Ectodermal cell (in vitro differentiated cells): ENCODE measurements at regions not wholly inside any gene's neighbourhood (a gene's known extent, or its start where the extent isn't known, plus 50 kb on each side); places are given as distances from the start of the nearest gene placed in this dataset.

Experiments
- H3K27ac ChIP-seq: 2 replicates; pipeline ENCODE4 v1.7.0; 2013; ENCODE audit warnings: mild to moderate bottlenecking, low read depth, low read length; ENCODE audit not compliant: insufficient read depth, poor library complexity, severe bottlenecking
- H3K27me3 ChIP-seq: 2 replicates; pipeline ENCODE4 v1.7.0; 2013; ENCODE audit warnings: mild to moderate bottlenecking, low read length; ENCODE audit not compliant: insufficient read depth, control insufficient read depth, poor library complexity, severe bottlenecking
- H3K36me3 ChIP-seq: one replicate; pipeline ENCODE4 v1.7.0; 2013; ENCODE audit warnings: low read length; ENCODE audit not compliant: control insufficient read depth, insufficient read depth
- H3K4me1 ChIP-seq: one replicate; pipeline ENCODE4 v1.7.0; 2013; ENCODE audit warnings: low read length; ENCODE audit not compliant: control insufficient read depth, insufficient read depth
- H3K4me3 ChIP-seq: 2 replicates; pipeline ENCODE4 v1.7.0; 2013; ENCODE audit warnings: low read depth, low read length, control low read depth; ENCODE audit not compliant: insufficient read depth
- H3K9me3 ChIP-seq: 2 replicates; pipeline ENCODE4 v1.7.0; 2013; ENCODE audit warnings: mild to moderate bottlenecking, low read length, moderate library complexity; ENCODE audit not compliant: control insufficient read depth
- WGBS, 2 experiments: methylation state at CpG; one replicate each; pipeline ENCODE4 v1.1.7; 2013; ENCODE audit warnings: missing lambda C conversion rate in 2 of 2; 5-methylcytosine and 5-hydroxymethylcytosine counted together

DNA sequence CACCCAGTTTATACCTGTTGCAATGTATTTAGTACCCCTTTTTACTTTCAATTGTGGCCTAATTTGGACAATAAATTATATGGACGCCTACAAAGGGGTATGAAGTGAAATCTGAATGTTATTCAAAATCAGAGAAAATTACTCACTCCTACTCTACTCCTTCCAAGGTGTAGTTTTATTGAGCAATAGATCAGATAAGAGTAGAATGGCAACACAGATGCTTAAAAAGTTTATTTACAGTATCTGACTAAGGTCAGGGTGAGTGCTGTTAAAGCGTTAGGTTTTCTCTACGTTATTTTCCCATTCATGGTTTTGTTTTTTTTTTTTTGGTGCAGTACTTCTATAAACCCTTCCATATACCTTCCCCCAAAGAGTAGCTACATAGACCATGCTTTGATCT lies 805.6 kb downstream of the KCNA4 start:
- Histone ChIP-seq H3K4me3 (no peak overlapping the region), H3K27ac (no peak overlapping the region), H3K27me3 (no peaks in the 10 kb centered on the region), H3K4me1 (no peaks in the 10 kb centered on the region), H3K9me3 (no peaks in the 10 kb centered on the region), H3K36me3 (no peaks in the 10 kb centered on the region)
- WGBS, 2 experiments: 100% methylated on average over 2 of the region's 3 CpGs

GRCh38 chr11:29210426-29210825 lies 806.4 kb downstream of the KCNA4 start:
- Histone ChIP-seq H3K9me3 (no peaks in the 10 kb centered on the region), H3K36me3 (no peaks in the 10 kb centered on the region), H3K27ac (no peak overlapping the region), H3K4me1 (no peaks in the 10 kb centered on the region), H3K4me3 (no peak overlapping the region), H3K27me3 (no peaks in the 10 kb centered on the region)
- WGBS, 2 experiments: 90 to 96% methylated on average over 2 of the region's 2 CpGs

DNA sequence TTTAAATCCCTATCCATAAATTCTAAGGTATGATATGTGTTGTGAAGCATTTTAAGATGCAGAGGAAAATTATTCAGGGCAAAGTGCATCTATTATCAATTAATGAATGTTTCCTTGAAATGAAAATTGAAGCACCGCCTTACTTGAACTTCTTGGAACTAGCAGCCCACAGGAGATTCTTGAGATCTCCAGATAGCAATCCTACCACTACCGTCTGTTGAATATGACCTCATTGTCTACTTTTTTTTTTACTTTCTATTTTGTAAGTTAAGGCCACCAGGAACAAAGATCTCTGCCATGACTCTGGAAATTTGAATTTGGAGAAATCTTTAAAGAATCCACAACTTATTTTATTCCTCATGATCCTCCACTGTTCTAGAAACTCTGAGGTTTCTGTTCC lies 808.7 kb downstream of the KCNA4 start:
- no peaks in the 10 kb centered on the region for H3K4me1 ChIP-seq
- H3K4me3 ChIP-seq: no peak overlapping the region
- H3K9me3 ChIP-seq: no peaks in the 10 kb centered on the region
- H3K36me3 ChIP-seq: no peaks in the 10 kb centered on the region
- H3K27ac ChIP-seq: no peak overlapping the region
- WGBS, 2 experiments: 93 to 100% methylated on average over 2 of the region's 2 CpGs
- no peaks in the 10 kb centered on the region for H3K27me3 ChIP-seq

DNA sequence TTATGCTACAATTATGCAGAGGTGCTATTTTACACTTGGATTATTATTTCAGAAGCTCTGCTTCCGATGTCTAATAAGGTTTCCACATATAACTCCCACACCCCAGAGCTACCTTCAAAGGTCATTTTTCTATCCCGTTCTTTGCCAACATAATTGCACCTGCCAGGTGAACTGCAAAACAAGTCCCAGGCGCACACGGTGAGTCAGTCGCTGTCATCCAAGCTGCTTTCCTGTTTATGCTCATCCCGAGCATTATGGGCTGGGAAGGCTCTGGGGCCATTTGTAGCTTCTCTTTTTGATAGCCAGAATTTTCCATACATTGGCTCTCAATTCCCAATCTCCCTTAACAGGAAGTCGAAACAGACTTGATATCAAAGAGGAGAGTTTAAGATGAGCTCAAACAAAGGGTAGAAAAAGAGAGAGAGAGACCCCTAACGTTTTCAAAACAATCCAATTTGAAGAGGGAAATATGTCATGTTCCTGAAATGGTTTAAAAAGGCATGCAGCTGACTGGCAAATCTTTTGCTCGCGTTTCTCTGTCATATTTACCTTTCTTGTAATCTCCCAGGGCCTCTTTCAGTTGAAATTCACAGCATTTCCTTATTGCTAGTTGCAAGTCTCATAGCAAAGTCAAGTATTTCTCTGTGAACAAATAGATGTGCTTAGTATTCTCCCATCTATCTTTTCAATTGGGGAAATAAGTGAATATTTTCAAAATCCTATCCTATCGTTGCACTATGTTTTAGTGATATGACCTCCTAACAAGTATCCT lies 815.9 kb downstream of the KCNA4 start:
- H3K27ac ChIP-seq: no peak overlapping the region
- H3K27me3 ChIP-seq: no peaks in the 10 kb centered on the region
- 92% methylated on average over 10 of the region's 11 CpGs for WGBS, 2 experiments
- no peaks in the 10 kb centered on the region for H3K4me1 ChIP-seq
- no peak overlapping the region for H3K4me3 ChIP-seq
- no peaks in the 10 kb centered on the region for H3K9me3 ChIP-seq
- no peaks in the 10 kb centered on the region for H3K36me3 ChIP-seq

- Histone ChIP-seq H3K27me3 (no peaks in the 10 kb centered on the region), H3K4me3 (no peak overlapping the region), H3K9me3 (no peaks in the 10 kb centered on the region), H3K27ac (no peak overlapping the region), H3K36me3 (no peaks in the 10 kb centered on the region), H3K4me1 (no peaks in the 10 kb centered on the region)
Measured at GRCh38 chr11:29190313-29190712, 826.5 kb downstream of the KCNA4 start.

- no peak overlapping the region for H3K4me3 ChIP-seq
- H3K27me3 ChIP-seq: no peaks in the 10 kb centered on the region
- 93 to 98% methylated on average over 1 of the region's 1 CpG for WGBS, 2 experiments
- no peaks in the 10 kb centered on the region for H3K4me1 ChIP-seq
- no peaks in the 10 kb centered on the region for H3K9me3 ChIP-seq
- H3K27ac ChIP-seq: no peak overlapping the region
- H3K36me3 ChIP-seq: no peaks in the 10 kb centered on the region
Measured at GRCh38 chr11:29187215-29187614, 829.6 kb downstream of the KCNA4 start.

GRCh38 chr11:29184939-29185890 lies 831.6 kb downstream of the KCNA4 start:
- no peak overlapping the region for H3K4me3 ChIP-seq
- WGBS, 2 experiments: 87 to 93% methylated on average over 6 of the region's 7 CpGs
- H3K27me3 ChIP-seq: no peaks in the 10 kb centered on the region
- no peaks in the 10 kb centered on the region for H3K9me3 ChIP-seq
- H3K27ac ChIP-seq: no peak overlapping the region
- no peaks in the 10 kb centered on the region for H3K4me1 ChIP-seq
- H3K36me3 ChIP-seq: no peaks in the 10 kb centered on the region

- WGBS, 2 experiments: 100% methylated on average over 1 of the region's 1 CpG; no CpG with 5 or more reads in 1 of the 2 experiments
- Histone ChIP-seq H3K36me3 (no peaks in the 10 kb centered on the region), H3K27me3 (no peaks in the 10 kb centered on the region), H3K4me1 (no peaks in the 10 kb centered on the region), H3K9me3 (no peaks in the 10 kb centered on the region), H3K27ac (no peak overlapping the region), H3K4me3 (no peak overlapping the region)
Measured at GRCh38 chr11:29183301-29183700, 833.5 kb downstream of the KCNA4 start.

DNA sequence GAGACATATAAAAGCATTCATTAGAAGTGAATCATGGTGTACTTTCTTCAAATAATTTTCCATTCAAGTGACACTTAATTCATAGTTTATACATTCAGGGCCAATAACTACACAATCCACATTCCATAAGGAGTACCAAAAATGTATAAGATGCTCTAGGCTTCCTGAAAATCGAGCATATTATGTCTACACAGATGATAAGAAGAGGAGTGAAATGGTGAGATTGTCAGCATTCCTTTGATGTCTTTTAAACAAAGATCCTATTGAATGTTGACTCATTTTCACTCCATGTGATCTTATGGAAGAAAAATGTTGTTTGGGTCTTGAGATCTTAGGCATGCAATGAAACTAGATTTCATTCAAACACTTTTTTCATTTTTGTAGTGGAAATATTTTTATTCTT lies 843.2 kb downstream of the KCNA4 start:
- Histone ChIP-seq H3K9me3 (no peaks in the 10 kb centered on the region), H3K27me3 (no peaks in the 10 kb centered on the region), H3K4me1 (no peaks in the 10 kb centered on the region), H3K27ac (no peak overlapping the region), H3K4me3 (no peak overlapping the region), H3K36me3 (no peaks in the 10 kb centered on the region)
- 50 to 72% methylated on average over 1 of the region's 1 CpG for WGBS, 2 experiments

- H3K27ac ChIP-seq: no peak overlapping the region
- no peaks in the 10 kb centered on the region for H3K27me3 ChIP-seq
- no peaks in the 10 kb centered on the region for H3K9me3 ChIP-seq
- H3K4me1 ChIP-seq: no peaks in the 10 kb centered on the region
- no peaks in the 10 kb centered on the region for H3K36me3 ChIP-seq
- H3K4me3 ChIP-seq: no peak overlapping the region
- WGBS, 2 experiments: 71 to 89% methylated on average over 1 of the region's 1 CpG
Measured at GRCh38 chr11:29171360-29171950, 845.4 kb downstream of the KCNA4 start.
